ENCODE measurements at regions not wholly inside any gene's neighbourhood (a gene's known extent, or its start where the extent isn't known, plus 50 kb on each side); places are given as distances from the start of the nearest gene placed in this dataset.
"Not testable (repeated sequence)": the region's sequence is repeated elsewhere in the genome, so short reads cannot be mapped to it uniquely, and the experiment has no call there.

GRCh38 chr16:21373454-21373853 lies 95.4 kb upstream of the CRYM start:
- 79 to 88% methylated on average over 2 of the region's 2 CpGs for WGBS, 2 donors
- H3K4me1 ChIP-seq; intact Hi-C loops (cut with DNase I; ENCODE audit: low total_unique reads); H3K27me3 ChIP-seq; H3K27ac ChIP-seq; DNase-seq; H3K4me3 ChIP-seq; H3K36me3 ChIP-seq (ENCODE audit: low read depth, missing control alignments); H3K9me3 ChIP-seq: not testable (repeated sequence)

- H3K4me3 ChIP-seq; H3K27me3 ChIP-seq; H3K9me3 ChIP-seq; H3K4me1 ChIP-seq; H3K27ac ChIP-seq; DNase-seq; intact Hi-C loops (cut with DNase I; ENCODE audit: low total_unique reads); H3K36me3 ChIP-seq (ENCODE audit: low read depth, missing control alignments): not testable (repeated sequence)
- 85 to 93% methylated on average over 3 to 7 of the region's 7 CpGs for WGBS, 2 donors
Measured at GRCh38 chr16:21372862-21373261, 94.8 kb upstream of the CRYM start.

- intact Hi-C loops (cut with DNase I; ENCODE audit: low total_unique reads); H3K4me3 ChIP-seq; H3K9me3 ChIP-seq; H3K27me3 ChIP-seq; H3K36me3 ChIP-seq (ENCODE audit: low read depth, missing control alignments); H3K4me1 ChIP-seq; DNase-seq; H3K27ac ChIP-seq: not testable (repeated sequence)
- 92 to 98% methylated on average over 14 to 16 of the region's 18 CpGs for WGBS, 2 donors
Measured at GRCh38 chr16:21372162-21372835, 94.2 kb upstream of the CRYM start.

- intact Hi-C loops (cut with DNase I; ENCODE audit: low total_unique reads); H3K36me3 ChIP-seq (ENCODE audit: low read depth, missing control alignments); H3K4me1 ChIP-seq; H3K27me3 ChIP-seq; H3K4me3 ChIP-seq; H3K9me3 ChIP-seq; H3K27ac ChIP-seq; DNase-seq: not testable (repeated sequence)
- 92% methylated on average over 5 of the region's 5 CpGs; no CpG with 5 or more reads in 1 of the 2 donors for WGBS, 2 donors
Measured at GRCh38 chr16:21370791-21371190, 92.7 kb upstream of the CRYM start.

GRCh38 chr16:21368973-21369942 lies 91.2 kb upstream of the CRYM start:
- H3K9me3 ChIP-seq; DNase-seq; H3K4me3 ChIP-seq; H3K36me3 ChIP-seq (ENCODE audit: low read depth, missing control alignments); intact Hi-C loops (cut with DNase I; ENCODE audit: low total_unique reads); H3K4me1 ChIP-seq; H3K27me3 ChIP-seq; H3K27ac ChIP-seq: not testable (repeated sequence)
- WGBS, 2 donors = 76 to 77% methylated on average over 3 to 4 of the region's 5 CpGs

- DNase-seq; H3K36me3 ChIP-seq (ENCODE audit: low read depth, missing control alignments); H3K4me1 ChIP-seq; H3K9me3 ChIP-seq; H3K27ac ChIP-seq; H3K4me3 ChIP-seq; intact Hi-C loops (cut with DNase I; ENCODE audit: low total_unique reads); H3K27me3 ChIP-seq: not testable (repeated sequence)
- WGBS, 2 donors = 89 to 94% methylated on average over 9 of the region's 9 CpGs
Measured at GRCh38 chr16:21367733-21368421, 89.8 kb upstream of the CRYM start.

GRCh38 chr16:21366998-21367397 lies 88.9 kb upstream of the CRYM start:
- WGBS, 2 donors = 88 to 92% methylated on average over 2 of the region's 2 CpGs
- H3K27me3 ChIP-seq; H3K4me1 ChIP-seq; H3K4me3 ChIP-seq; DNase-seq; intact Hi-C loops (cut with DNase I; ENCODE audit: low total_unique reads); H3K9me3 ChIP-seq; H3K36me3 ChIP-seq (ENCODE audit: low read depth, missing control alignments); H3K27ac ChIP-seq: not testable (repeated sequence)

- H3K9me3 ChIP-seq; H3K36me3 ChIP-seq (ENCODE audit: low read depth, missing control alignments); H3K27me3 ChIP-seq; intact Hi-C loops (cut with DNase I; ENCODE audit: low total_unique reads); H3K4me3 ChIP-seq; H3K27ac ChIP-seq; DNase-seq; H3K4me1 ChIP-seq: not testable (repeated sequence)
- 78 to 96% methylated on average over 4 of the region's 4 CpGs for whole genome bisulfite sequencing, 2 donors
Measured at GRCh38 chr16:21365541-21365940, 87.5 kb upstream of the CRYM start.

GRCh38 chr16:21363550-21364223 lies 85.6 kb upstream of the CRYM start:
- H3K4me1 ChIP-seq; H3K4me3 ChIP-seq; H3K27ac ChIP-seq; H3K9me3 ChIP-seq; H3K27me3 ChIP-seq; H3K36me3 ChIP-seq (ENCODE audit: low read depth, missing control alignments); intact Hi-C loops (cut with DNase I; ENCODE audit: low total_unique reads): not testable (repeated sequence)
- DNase-seq = peak; percentile 22
- 94 to 95% methylated on average over 10 of the region's 10 CpGs for WGBS, 2 donors

- H3K9me3 ChIP-seq; intact Hi-C loops (cut with DNase I; ENCODE audit: low total_unique reads): not testable (repeated sequence)
Measured at GRCh38 chr16:21361612-21362227, 83.6 kb upstream of the CRYM start.

GRCh38 chr16:21361045-21361444 lies 83.0 kb upstream of the CRYM start:
- DNase-seq, H3K27me3 ChIP-seq: not testable (repeated sequence)
- WGBS, 2 donors = 67 to 75% methylated on average over 2 to 3 of the region's 3 CpGs

More at GRCh38 chr16:21361612-21362227, 83.6 kb upstream of the CRYM start:
- not testable (repeated sequence) for H3K4me3 ChIP-seq; H3K27ac ChIP-seq; H3K4me1 ChIP-seq; DNase-seq; H3K27me3 ChIP-seq; H3K36me3 ChIP-seq (ENCODE audit: low read depth, missing control alignments)
- WGBS, 2 donors = 45 to 50% methylated on average over 8 to 9 of the region's 9 CpGs

More at GRCh38 chr16:21361045-21361444, 83.0 kb upstream of the CRYM start:
- H3K9me3 ChIP-seq; intact Hi-C loops (cut with DNase I; ENCODE audit: low total_unique reads); H3K36me3 ChIP-seq (ENCODE audit: low read depth, missing control alignments); H3K4me1 ChIP-seq; H3K4me3 ChIP-seq; H3K27ac ChIP-seq: not testable (repeated sequence)
